WTC11 (cell line): ENCODE measurements at regions not wholly inside any gene's neighbourhood (a gene's known extent, or its start where the extent isn't known, plus 50 kb on each side); places are given as distances from the start of the nearest gene placed in this dataset.
A peak's percentile ranks its signal among the peaks of the same experiment; 100 is the strongest.

ENCODE experiments used
- ATAC-seq: fragments of 200-7000 bp; cut with Tn5 transposase; 2 replicates; pipeline ENCODE4 v1.10.0; 2021; ENCODE audit warnings: mild to moderate bottlenecking, moderate library complexity
- CTCF ChIA-PET: fragments of 300-600 bp; sonication (Branson Sonifier 250); formaldehyde crosslinking; loops from one replicate; lab custom pipeline; 2021; ENCODE audit warnings: antibody characterized with exemption; lab: Charles Lee
- POLR2A ChIA-PET: fragments of 350-600 bp; sonication (Branson Sonifier 250); formaldehyde crosslinking; loops from one replicate; lab custom pipeline; 2021; ENCODE audit warnings: antibody characterized with exemption; lab: Charles Lee
- DNase-seq: peaks from one replicate; pipeline ENCODE4 v3.0.0; 2021; ENCODE audit warnings: low spot score
- H3K27ac Mint-ChIP-seq: 2 replicates; pipeline ENCODE4 v1.8.0; 2021; ENCODE audit warnings: mixed read lengths
- H3K27me3 Mint-ChIP-seq: 2 replicates; pipeline ENCODE4 v1.8.0; 2021; ENCODE audit warnings: low read depth, mild to moderate bottlenecking, moderate library complexity, mixed read lengths
- H3K36me3 Mint-ChIP-seq: 2 replicates; pipeline ENCODE4 v1.8.0; 2021; ENCODE audit warnings: mixed read lengths
- H3K4me1 Mint-ChIP-seq: 2 replicates; pipeline ENCODE4 v1.8.0; 2022; ENCODE audit warnings: mixed read lengths
- H3K4me3 Mint-ChIP-seq: 2 replicates; pipeline ENCODE4 v1.8.0; 2021; ENCODE audit warnings: mild to moderate bottlenecking, moderate library complexity, mixed read lengths
- H3K9me3 Mint-ChIP-seq: 2 replicates; pipeline ENCODE4 v1.8.0; 2021; ENCODE audit warnings: mixed read lengths
- ATF1 ChIP-seq: sonication (generic); formaldehyde crosslinking; IDR thresholded peaks from 2 replicates; pipeline ENCODE4 v1.8.1; 2023; ENCODE audit warnings: mild to moderate bottlenecking, moderate library complexity, missing genetic modification reagents
- ATF6 ChIP-seq: sonication (generic); formaldehyde crosslinking; IDR thresholded peaks from 2 replicates; pipeline ENCODE4 v1.8.1; 2023; ENCODE audit warnings: mild to moderate bottlenecking, missing genetic modification reagents
- CTCF ChIP-seq: fragments of 200-600 bp; IDR thresholded peaks from 2 replicates; pipeline ENCODE4 v1.8.0; 2022; ENCODE audit warnings: antibody characterized with exemption
- E2F4 ChIP-seq: sonication (generic); formaldehyde crosslinking; IDR thresholded peaks from 2 replicates; pipeline ENCODE4 v1.8.1; 2022; ENCODE audit warnings: low read depth, mild to moderate bottlenecking, moderate library complexity, missing genetic modification reagents, borderline replicate concordance
- E2F5 ChIP-seq: sonication (generic); formaldehyde crosslinking; IDR thresholded peaks from 2 replicates; pipeline ENCODE4 v1.8.1; 2022; ENCODE audit warnings: mild to moderate bottlenecking, moderate library complexity, missing genetic modification reagents
- FOXK1 ChIP-seq: sonication (generic); formaldehyde crosslinking; IDR thresholded peaks from 2 replicates; pipeline ENCODE4 v1.8.0; 2022; ENCODE audit warnings: mild to moderate bottlenecking, moderate library complexity, missing genetic modification reagents
- GRHL2 ChIP-seq: fragments of 250-450 bp; sonication (Bioruptor Pico); IDR thresholded peaks from 2 replicates; pipeline ENCODE4 v1.8.0; 2022; ENCODE audit warnings: mild to moderate bottlenecking, moderate library complexity; ENCODE audit not compliant: insufficient replicate concordance, severe bottlenecking
- GTF2I ChIP-seq: fragments of 250-450 bp; sonication (Bioruptor Pico); conservative IDR thresholded peaks from 2 replicates; pipeline ENCODE4 v1.4.0; 2021; ENCODE audit warnings: mild to moderate bottlenecking
- HMGA2 ChIP-seq: fragments of 250-450 bp; sonication (Bioruptor Pico); IDR thresholded peaks from 2 replicates; pipeline ENCODE4 v1.4.0; 2021; ENCODE audit warnings: mild to moderate bottlenecking, moderate library complexity
- HMGXB4 ChIP-seq: sonication (generic); formaldehyde crosslinking; IDR thresholded peaks from 2 replicates; pipeline ENCODE4 v1.8.1; 2023; ENCODE audit warnings: mild to moderate bottlenecking, moderate library complexity, missing genetic modification reagents
- IRF2 ChIP-seq: sonication (generic); formaldehyde crosslinking; IDR thresholded peaks from 2 replicates; pipeline ENCODE4 v1.8.0; 2022; ENCODE audit warnings: low read depth, missing genetic modification reagents, borderline replicate concordance
- JAZF1 ChIP-seq: fragments of 250-450 bp; sonication (Bioruptor Pico); IDR thresholded peaks from 2 replicates; pipeline ENCODE4 v1.9.0; 2021; ENCODE audit warnings: moderate library complexity, mild to moderate bottlenecking, inconsistent platforms
- NFATC4 ChIP-seq: fragments of 250-450 bp; sonication (Bioruptor Pico); IDR thresholded peaks from 2 replicates; pipeline ENCODE4 v1.9.0; 2021; ENCODE audit warnings: mild to moderate bottlenecking
- SMAD4 ChIP-seq: sonication (generic); formaldehyde crosslinking; IDR thresholded peaks from 2 replicates; pipeline ENCODE4 v1.8.0; 2022; ENCODE audit warnings: mild to moderate bottlenecking, missing genetic modification reagents
- TP53 ChIP-seq: sonication (generic); formaldehyde crosslinking; IDR thresholded peaks from 2 replicates; pipeline ENCODE4 v1.8.1; 2023; ENCODE audit warnings: mild to moderate bottlenecking, missing genetic modification reagents
- USF1 ChIP-seq: sonication (generic); formaldehyde crosslinking; IDR thresholded peaks from 2 replicates; pipeline ENCODE4 v1.8.0; 2022; ENCODE audit warnings: mild to moderate bottlenecking, missing genetic modification reagents
- ZBTB21 ChIP-seq: sonication (generic); formaldehyde crosslinking; IDR thresholded peaks from 2 replicates; pipeline ENCODE4 v1.8.1; 2023; ENCODE audit warnings: mild to moderate bottlenecking, missing genetic modification reagents, borderline replicate concordance
- ZNF138 ChIP-seq: sonication (generic); formaldehyde crosslinking; conservative IDR thresholded peaks from 2 replicates; pipeline ENCODE4 v1.8.1; 2022; ENCODE audit warnings: mild to moderate bottlenecking, moderate library complexity, missing genetic modification reagents
- ZNF317 ChIP-seq: sonication (generic); formaldehyde crosslinking; IDR thresholded peaks from 2 replicates; pipeline ENCODE4 v1.8.1; 2023; ENCODE audit warnings: low read depth, mild to moderate bottlenecking, moderate library complexity, missing genetic modification reagents, borderline replicate concordance
- ZNF396 ChIP-seq: fragments of 250-450 bp; sonication (Bioruptor Pico); IDR thresholded peaks from 2 replicates; pipeline ENCODE4 v1.8.0; 2021; ENCODE audit warnings: mild to moderate bottlenecking, moderate library complexity, borderline replicate concordance
- ZSCAN18 ChIP-seq: fragments of 250-450 bp; sonication (Bioruptor Pico); IDR thresholded peaks from 2 replicates; pipeline ENCODE4 v2.1.2; 2022; ENCODE audit warnings: mild to moderate bottlenecking, moderate library complexity

GRCh38 chr6:168956141-168956838, 297.4 kb downstream of the THBS2 start (continued):
- TF ChIP-seq CTCF, result no peak
- no peak for TF ChIP-seq NFATC4 (CRISPR knock-in tag)
- no peak for TF ChIP-seq ZNF138 (CRISPR knock-in tag)
- no peak for TF ChIP-seq E2F4 (CRISPR knock-in tag)
- no peak for TF ChIP-seq HMGXB4 (CRISPR knock-in tag)
- no peak for TF ChIP-seq ATF1 (CRISPR knock-in tag)
- no peak for TF ChIP-seq ZNF396
- TF ChIP-seq HMGA2, result no peak
- TF ChIP-seq JAZF1 (CRISPR knock-in tag), result no peak

- H3K4me3 Mint-ChIP-seq, result no peak overlapping the region
- peaks cover 11% of the 10 kb centered on the region for H3K36me3 Mint-ChIP-seq
- ATAC-seq, result no peak
- H3K27me3 Mint-ChIP-seq, result no peaks in the 10 kb centered on the region; the same call in 1 of the 2 replicates
- POLR2A ChIA-PET, result no interaction called here
- peaks cover 6% of the 10 kb centered on the region for H3K4me1 Mint-ChIP-seq
- CTCF ChIA-PET, result no interaction called here
- peak; percentile 92 for TF ChIP-seq HMGA2
- TF ChIP-seq ZSCAN18 (CRISPR knock-in tag), result no peak
- H3K27ac Mint-ChIP-seq, result no peak overlapping the region
- DNase-seq, result no peak
- peaks cover 16% of the 10 kb centered on the region for H3K9me3 Mint-ChIP-seq
These were observed 300.2 kb downstream of the THBS2 start for GRCh38 chr6:168953461-168953860.

GRCh38 chr6:168951217-168951616, 302.4 kb downstream of the THBS2 start:
- ChIA-PET POLR2A (no interaction called here), CTCF (interaction anchor here (1.1 to 1.8 kb wide), 2 partner anchors 32 to 59 kb away, joined by 3 to 4 read pairs; no protein-coding TSS in a partner anchor)
- peaks cover 11% of the 10 kb centered on the region for H3K36me3 Mint-ChIP-seq
- peaks cover 19% of the 10 kb centered on the region for H3K9me3 Mint-ChIP-seq
- DNase-seq, result no peak
- no peak overlapping the region for H3K27ac Mint-ChIP-seq
- peak; percentile 44 for ATAC-seq
- H3K27me3 Mint-ChIP-seq, result no peaks in the 10 kb centered on the region; the same call in 1 of the 2 replicates
- peaks cover 2% of the 10 kb centered on the region; the same call in 1 of the 2 replicates for H3K4me1 Mint-ChIP-seq
- no peak overlapping the region for H3K4me3 Mint-ChIP-seq
- no peak for TF ChIP-seq FOXK1 (CRISPR knock-in tag)
- TF ChIP-seq ZSCAN18 (CRISPR knock-in tag), result no peak
- TF ChIP-seq E2F5 (CRISPR knock-in tag), result no peak
- TF ChIP-seq ZBTB21 (CRISPR knock-in tag), result no peak
- no peak for TF ChIP-seq SMAD4 (CRISPR knock-in tag)
- no peak for TF ChIP-seq GTF2I (CRISPR knock-in tag)
- TF ChIP-seq ATF6, result no peak
- TF ChIP-seq IRF2, result no peak
- no peak for TF ChIP-seq TP53 (CRISPR knock-in tag)
- TF ChIP-seq GRHL2 (CRISPR knock-in tag), result no peak
- no peak for TF ChIP-seq USF1
- no peak for TF ChIP-seq ZNF317 (CRISPR knock-in tag)
